ENCODE measurements at regions not wholly inside any gene's neighbourhood (a gene's known extent, or its start where the extent isn't known, plus 50 kb on each side); places are given as distances from the start of the nearest gene placed in this dataset.

GRCh38 chr22:49694462-49695260, 133.0 kb downstream of the BRD1 start:
- no peak overlapping the region for H2BK120ac ChIP-seq (ENCODE audit: low read depth, low read length)
- no peak overlapping the region for H3K56ac ChIP-seq (ENCODE audit: extremely low read depth, insufficient read depth, low read length)
- no peak overlapping the region for H2BK20ac ChIP-seq (ENCODE audit: low read depth, low read length)
- no TSS peak for BruUV-seq (replicated peaks)
- H4K20me1 ChIP-seq (ENCODE audit: insufficient read depth, low read length) = no peaks in the 10 kb centered on the region
- no peak overlapping the region for H3K4me2 ChIP-seq (ENCODE audit: low read depth, low read length)
- H3K18ac ChIP-seq (ENCODE audit: low read depth, low read length) = no peak overlapping the region
- no peaks in the 10 kb centered on the region for H3K79me1 ChIP-seq (ENCODE audit: low read depth in 1 of 2, low read length in 2 of 2)
- H3K14ac ChIP-seq (replicated peaks; ENCODE audit: low read depth, low read length) = no peak overlapping the region
- no peak overlapping the region for H3K4me3 ChIP-seq (ENCODE audit: insufficient read depth, low read depth, low read length)
- DNase-seq (no peak), ATAC-seq (ENCODE audit: low read depth) (no peak)
- POLR2A ChIA-PET (ENCODE audit: unreplicated experiment) = no interaction called here
- H3K9ac ChIP-seq (ENCODE audit: low read depth, low read length) = no peak overlapping the region
- no peak overlapping the region for H2AFZ ChIP-seq (replicated peaks; ENCODE audit: low read length, poor library complexity)
- H4K5ac ChIP-seq (ENCODE audit: low read depth, low read length) = no peak overlapping the region
- H2BK5ac ChIP-seq (ENCODE audit: low read depth, low read length, poor library complexity, severe bottlenecking) = no peak overlapping the region
- H2BK15ac ChIP-seq (ENCODE audit: low read depth, low read length) = no peak overlapping the region
- no peaks in the 10 kb centered on the region for H3K27me3 ChIP-seq (ENCODE audit: control insufficient read depth, insufficient read depth, low read length)
- intact Hi-C loops (cut with micrococcal nuclease) (no loop called here), dilution Hi-C loops (cut with HindIII; ENCODE audit: low sequenced_read_pairs, unreplicated experiment) (no loop called here), in situ Hi-C loops (cut with MboI; ENCODE audit: low sequenced_read_pairs) (no loop called here)
- no peak overlapping the region for H2AK9ac ChIP-seq (replicated peaks; ENCODE audit: low read depth, low read length, poor library complexity)
- no peak overlapping the region for H2AK5ac ChIP-seq (ENCODE audit: low read depth, low read length)
- H3K4ac ChIP-seq (ENCODE audit: low read depth, low read length) = no peak overlapping the region
- H3K36me3 ChIP-seq (ENCODE audit: control insufficient read depth, insufficient read depth, low read length) = no peaks in the 10 kb centered on the region
- TF ChIP-seq MXI1 (IDR thresholded peaks at IDR 0.05; ENCODE audit: borderline replicate concordance, low read depth, low read length) (no peak), FOS (IDR thresholded peaks at IDR 0.05; ENCODE audit: low read depth, low read length) (no peak), ELK1 (IDR thresholded peaks at IDR 0.05; ENCODE audit: borderline replicate concordance, low read depth, low read length) (no peak), RFX5 (IDR thresholded peaks at IDR 0.05; ENCODE audit: low read depth, low read length) (no peak), NFE2L2 (IDR thresholded peaks at IDR 0.05; ENCODE audit: low read depth, low read length) (no peak), USF2 (IDR thresholded peaks at IDR 0.05; ENCODE audit: low read depth, low read length) (no peak), CTCF (conservative IDR thresholded peaks at IDR 0.05; ENCODE audit: low read depth, low read length) (no peak), POLR2A (IDR thresholded peaks at IDR 0.05; ENCODE audit: low read depth, low read length) (no peak), CHD1 (IDR thresholded peaks at IDR 0.05; ENCODE audit: low read depth, low read length) (no peak), RAD21 (IDR thresholded peaks at IDR 0.05; ENCODE audit: low read length) (no peak), MAFK (IDR thresholded peaks at IDR 0.05; ENCODE audit: low read depth, low read length) (no peak), MAZ (IDR thresholded peaks at IDR 0.05; ENCODE audit: borderline replicate concordance, low read depth, low read length) (no peak), SMC3 (IDR thresholded peaks at IDR 0.05; ENCODE audit: low read depth, low read length) (no peak), RCOR1 (IDR thresholded peaks at IDR 0.05; ENCODE audit: insufficient replicate concordance, low read length) (no peak), BHLHE40 (IDR thresholded peaks at IDR 0.05; ENCODE audit: low read depth, low read length) (no peak), CEBPB (IDR thresholded peaks at IDR 0.05; ENCODE audit: low read depth, low read length) (no peak)
- no peak overlapping the region for H3K23ac ChIP-seq (ENCODE audit: low read depth, low read length)
- CTCF ChIA-PET = no interaction called here
- no peak overlapping the region for H4K91ac ChIP-seq (ENCODE audit: insufficient read depth, low read depth, low read length)
- peaks cover 16% of the 10 kb centered on the region for H3K9me3 ChIP-seq (ENCODE audit: control insufficient read depth, insufficient read depth, low read length)
- WGBS, 2 experiments (ENCODE audit: extremely low coverage in 2 of 2, insufficient read length in 1 of 2) = 52% methylated on average over 3 of the region's 9 CpGs; no CpG with 5 or more reads in 1 of the 2 experiments
- H3K9me1 ChIP-seq (ENCODE audit: insufficient read depth, low read length) = no peaks in the 10 kb centered on the region
- no peak overlapping the region for H3K27ac ChIP-seq (ENCODE audit: insufficient read depth, low read length)
- no peaks in the 10 kb centered on the region for H3K4me1 ChIP-seq (ENCODE audit: control insufficient read depth, insufficient read depth, low read length)
- no peak overlapping the region for H4K8ac ChIP-seq (ENCODE audit: low read depth in 2 of 2, low read length in 2 of 2)

Measured in IMR-90 (cell line).